T-helper 2 cell treated with Interferon-gamma antibody and Interleukin-4, amounts not matched to agents 5 μg/mL and 100 μg/mL, for 36 hours (primary cell): ENCODE measurements at regions not wholly inside any gene's neighbourhood (a gene's known extent, or its start where the extent isn't known, plus 50 kb on each side); places are given as distances from the start of the nearest gene placed in this dataset.
"Not testable (repeated sequence)": the region's sequence is repeated elsewhere in the genome, so short reads cannot be mapped to it uniquely, and the experiment has no call there.

Experiments used
- DNase-seq: peaks from one replicate; pipeline ENCODE4 v3.0.0; 2021; ENCODE audit warnings: low spot score
- H3K27ac Mint-ChIP-seq: one replicate; pipeline ENCODE4 v1.8.0; 2021; ENCODE audit warnings: mild to moderate bottlenecking, mixed read lengths
- H3K27me3 Mint-ChIP-seq: one replicate; pipeline ENCODE4 v1.8.0; 2021; ENCODE audit warnings: low read depth, mixed read lengths
- H3K36me3 Mint-ChIP-seq: one replicate; pipeline ENCODE4 v1.8.0; 2021; ENCODE audit warnings: low read depth, mixed read lengths
- H3K4me1 Mint-ChIP-seq: one replicate; pipeline ENCODE4 v1.8.0; 2021; ENCODE audit warnings: low read depth, mixed read lengths
- H3K4me3 Mint-ChIP-seq: one replicate; pipeline ENCODE4 v1.8.0; 2022; ENCODE audit warnings: mild to moderate bottlenecking, moderate library complexity, mixed read lengths
- H3K9me3 Mint-ChIP-seq: one replicate; pipeline ENCODE4 v1.8.0; 2021; ENCODE audit warnings: mixed read lengths

DNA sequence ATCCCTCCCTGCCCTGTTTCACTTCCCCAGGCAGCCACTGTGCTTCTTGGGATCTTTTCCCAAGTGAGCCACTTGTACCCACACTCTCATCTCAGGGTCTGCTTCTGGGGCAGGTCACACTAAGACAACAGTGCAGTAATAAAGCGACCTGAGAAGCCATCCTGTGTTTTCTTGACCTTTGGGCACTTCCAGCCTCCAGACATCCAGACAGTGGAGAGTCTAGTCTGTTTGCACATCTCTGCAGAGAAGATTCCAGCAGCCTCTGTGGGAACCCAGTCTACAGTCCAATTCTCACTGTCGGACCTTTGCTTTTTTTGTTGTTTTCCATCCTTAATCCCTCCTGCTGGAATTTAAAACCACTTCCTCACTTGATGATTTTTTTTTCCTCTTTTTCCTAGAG is 50.3 kb upstream of the ATP6AP2 start:
- Mint-ChIP-seq H3K27ac (no peak overlapping the region), H3K4me1 (no peaks in the 10 kb centered on the region), H3K4me3 (no peak overlapping the region), H3K27me3 (no peaks in the 10 kb centered on the region), H3K36me3 (no peaks in the 10 kb centered on the region), H3K9me3 (no peaks in the 10 kb centered on the region)
- no peak for DNase-seq

GRCh38 chrX:40527543-40527942 is 53.2 kb upstream of the ATP6AP2 start:
- Mint-ChIP-seq H3K36me3 (no peaks in the 10 kb centered on the region), H3K4me1 (no peaks in the 10 kb centered on the region), H3K27me3 (no peaks in the 10 kb centered on the region), H3K4me3 (no peak overlapping the region), H3K9me3 (no peaks in the 10 kb centered on the region), H3K27ac (no peak overlapping the region)
- DNase-seq, result no peak

DNA sequence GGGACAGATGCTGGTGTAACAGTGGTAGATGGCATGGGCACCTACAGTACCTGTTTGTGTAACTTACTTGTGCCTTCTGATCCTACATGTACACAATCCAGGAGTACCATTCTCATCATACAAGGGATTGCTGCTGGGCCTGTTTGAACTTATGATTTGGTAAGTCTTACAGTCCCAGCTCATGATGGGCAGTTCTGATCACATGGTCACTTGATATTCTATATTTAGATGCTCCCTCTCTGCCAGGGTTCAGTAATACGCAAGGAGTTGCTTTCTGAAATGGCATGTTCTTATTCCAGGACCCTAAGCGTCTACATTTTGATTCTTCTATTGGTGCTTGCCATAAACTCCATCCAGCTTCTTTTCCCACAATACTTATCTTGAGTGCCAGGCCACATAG is 54.4 kb upstream of the ATP6AP2 start:
- no peaks in the 10 kb centered on the region for H3K27me3 Mint-ChIP-seq
- H3K4me3 Mint-ChIP-seq, result no peak overlapping the region
- H3K27ac Mint-ChIP-seq, result no peak overlapping the region
- DNase-seq, result no peak
- no peaks in the 10 kb centered on the region for H3K4me1 Mint-ChIP-seq
- no peaks in the 10 kb centered on the region for H3K9me3 Mint-ChIP-seq
- H3K36me3 Mint-ChIP-seq, result no peaks in the 10 kb centered on the region

DNA sequence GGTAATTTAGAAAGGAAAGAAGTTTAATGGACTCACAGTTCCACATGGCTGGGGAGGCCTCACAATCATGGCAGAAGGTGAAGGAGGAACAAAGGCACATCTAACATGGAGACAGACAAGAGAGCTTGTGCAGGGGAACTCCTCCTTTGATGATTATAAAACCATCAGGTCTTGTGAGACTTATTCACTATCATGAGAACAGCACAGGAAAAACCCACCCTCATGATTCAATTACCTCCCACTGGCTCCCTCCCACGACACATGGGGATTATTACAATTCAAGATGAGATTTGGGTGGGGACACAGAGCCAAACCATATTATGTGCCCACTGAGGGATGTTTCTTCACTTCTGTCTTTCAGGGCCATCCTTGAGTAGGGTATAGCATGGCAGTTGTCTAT is 54.9 kb upstream of the ATP6AP2 start:
- H3K9me3 Mint-ChIP-seq, H3K4me1 Mint-ChIP-seq, H3K27me3 Mint-ChIP-seq, H3K27ac Mint-ChIP-seq, H3K36me3 Mint-ChIP-seq, H3K4me3 Mint-ChIP-seq, DNase-seq: not testable (repeated sequence)

DNA sequence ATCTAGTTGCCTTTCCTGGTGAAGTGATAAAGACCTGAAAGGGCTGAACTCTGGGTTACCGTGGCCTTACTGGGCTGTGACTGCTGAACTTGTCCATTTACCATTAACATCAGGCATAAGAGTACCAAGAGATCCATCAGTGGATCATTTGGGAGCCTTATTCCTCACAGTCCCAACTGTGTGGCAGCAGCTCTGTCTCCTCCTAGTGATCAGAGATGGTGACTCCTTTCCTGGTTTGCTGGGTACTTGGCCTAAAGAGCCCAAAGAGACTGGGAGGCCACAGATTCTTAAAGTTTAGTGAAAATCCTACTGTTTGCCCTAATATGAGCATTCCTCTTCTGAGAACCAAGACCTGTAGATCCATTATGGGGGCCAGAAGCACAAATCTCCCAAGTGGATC is 56.3 kb upstream of the ATP6AP2 start:
- H3K27ac Mint-ChIP-seq, result no peak overlapping the region
- DNase-seq, result no peak
- no peaks in the 10 kb centered on the region for H3K36me3 Mint-ChIP-seq
- H3K9me3 Mint-ChIP-seq, result no peaks in the 10 kb centered on the region
- H3K4me1 Mint-ChIP-seq, result no peaks in the 10 kb centered on the region
- no peaks in the 10 kb centered on the region for H3K27me3 Mint-ChIP-seq
- H3K4me3 Mint-ChIP-seq, result no peak overlapping the region

GRCh38 chrX:40523852-40524251 is 56.9 kb upstream of the ATP6AP2 start:
- Mint-ChIP-seq H3K27ac (no peak overlapping the region), H3K27me3 (no peaks in the 10 kb centered on the region), H3K9me3 (no peaks in the 10 kb centered on the region), H3K36me3 (no peaks in the 10 kb centered on the region), H3K4me3 (no peak overlapping the region), H3K4me1 (no peaks in the 10 kb centered on the region)
- DNase-seq, result no peak

DNA sequence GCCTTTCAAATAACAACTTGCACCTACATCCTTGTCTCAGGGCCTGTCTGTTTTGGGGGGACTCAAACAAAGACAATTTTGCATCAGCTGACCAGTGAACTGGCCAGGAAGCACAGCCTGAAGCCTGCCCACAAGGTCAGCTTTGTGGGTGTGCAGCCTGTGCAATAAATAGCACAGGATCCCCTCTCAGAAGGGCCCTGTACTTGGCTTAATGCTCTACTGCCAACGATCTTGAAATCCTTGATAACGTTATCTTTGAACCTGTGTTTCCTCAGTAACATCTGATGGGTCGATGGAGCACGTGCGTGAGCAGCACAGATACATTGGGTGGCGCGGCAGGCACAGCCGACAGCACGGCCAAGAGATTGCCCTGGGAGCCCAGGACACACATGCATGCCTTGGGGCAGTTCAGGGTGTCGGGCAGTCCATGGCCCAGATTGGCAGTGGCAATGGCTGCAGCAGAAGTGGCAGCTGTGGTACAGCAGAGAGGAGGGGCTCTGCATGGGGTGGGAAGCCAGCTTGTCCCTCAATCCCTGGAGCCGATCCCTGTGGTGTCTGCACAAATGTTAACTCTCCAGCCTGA is 58.8 kb upstream of the ATP6AP2 start:
- no peaks in the 10 kb centered on the region for H3K36me3 Mint-ChIP-seq
- H3K9me3 Mint-ChIP-seq, result no peaks in the 10 kb centered on the region
- H3K4me1 Mint-ChIP-seq, result no peaks in the 10 kb centered on the region
- H3K4me3 Mint-ChIP-seq, result no peak overlapping the region
- H3K27ac Mint-ChIP-seq, result no peak overlapping the region
- no peak for DNase-seq
- peaks cover 3% of the 10 kb centered on the region for H3K27me3 Mint-ChIP-seq

DNA sequence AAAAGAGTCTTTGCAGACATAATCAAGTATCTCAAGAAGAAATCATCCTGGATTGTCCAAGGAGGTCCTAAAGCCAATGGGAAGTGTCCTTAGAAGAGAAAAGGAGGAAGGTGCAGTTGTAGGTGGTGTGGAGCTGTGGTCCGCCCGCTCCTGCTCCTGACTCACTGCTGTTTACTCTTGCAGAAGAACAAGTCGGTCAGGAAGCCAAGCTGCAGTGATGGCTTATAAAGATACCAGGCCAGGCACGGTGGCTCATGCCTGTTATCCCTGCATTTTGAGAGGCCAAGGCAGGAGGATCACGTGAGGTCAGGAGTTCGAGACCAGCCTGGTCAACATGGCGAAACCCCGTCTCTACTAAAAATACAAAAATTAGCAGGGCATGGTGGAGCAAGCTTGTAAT is 66.4 kb upstream of the ATP6AP2 start:
- Mint-ChIP-seq H3K27me3 (peaks cover 3% of the 10 kb centered on the region), H3K27ac (no peak overlapping the region), H3K4me3 (no peak overlapping the region), H3K36me3 (no peaks in the 10 kb centered on the region), H3K4me1 (no peaks in the 10 kb centered on the region), H3K9me3 (no peaks in the 10 kb centered on the region)
- no peak for DNase-seq

DNA sequence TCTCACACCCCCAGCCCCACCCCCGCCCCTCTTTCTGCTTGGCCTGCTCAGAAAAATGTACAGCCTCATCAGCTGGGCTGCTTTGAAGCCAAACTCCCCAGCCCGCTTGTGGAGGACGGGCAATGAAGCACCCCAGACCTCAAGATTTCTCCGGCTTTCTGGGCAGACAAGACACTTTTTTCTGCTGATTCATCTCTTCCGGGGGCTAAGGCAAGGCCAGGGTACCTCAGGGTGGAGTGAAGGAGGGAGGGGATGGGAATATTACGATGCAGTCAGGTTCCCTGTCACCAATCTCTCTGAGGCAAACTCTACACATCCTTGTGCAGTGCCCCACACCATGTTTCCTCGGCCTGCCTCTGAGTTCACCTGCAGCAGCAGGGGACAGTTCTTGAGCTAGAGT is 66.9 kb upstream of the ATP6AP2 start:
- no peaks in the 10 kb centered on the region for H3K4me1 Mint-ChIP-seq
- H3K9me3 Mint-ChIP-seq, result no peaks in the 10 kb centered on the region
- DNase-seq, result no peak
- peaks cover 3% of the 10 kb centered on the region for H3K27me3 Mint-ChIP-seq
- H3K36me3 Mint-ChIP-seq, result no peaks in the 10 kb centered on the region
- H3K4me3 Mint-ChIP-seq, result no peak overlapping the region
- no peak overlapping the region for H3K27ac Mint-ChIP-seq

- H3K36me3 Mint-ChIP-seq, result no peaks in the 10 kb centered on the region
- H3K4me1 Mint-ChIP-seq, result no peaks in the 10 kb centered on the region
- DNase-seq, result no peak
- H3K27ac Mint-ChIP-seq, result no peak overlapping the region
- no peak overlapping the region for H3K4me3 Mint-ChIP-seq
- H3K9me3 Mint-ChIP-seq, result no peaks in the 10 kb centered on the region
- H3K27me3 Mint-ChIP-seq, result no peaks in the 10 kb centered on the region
Measured at GRCh38 chrX:40513012-40513411, 67.8 kb upstream of the ATP6AP2 start.

GRCh38 chrX:40511258-40511657 is 69.5 kb upstream of the ATP6AP2 start:
- Mint-ChIP-seq H3K27me3 (no peaks in the 10 kb centered on the region), H3K9me3 (no peaks in the 10 kb centered on the region), H3K27ac (no peak overlapping the region), H3K4me1 (no peaks in the 10 kb centered on the region), H3K36me3 (no peaks in the 10 kb centered on the region), H3K4me3 (no peak overlapping the region)
- no peak for DNase-seq

DNA sequence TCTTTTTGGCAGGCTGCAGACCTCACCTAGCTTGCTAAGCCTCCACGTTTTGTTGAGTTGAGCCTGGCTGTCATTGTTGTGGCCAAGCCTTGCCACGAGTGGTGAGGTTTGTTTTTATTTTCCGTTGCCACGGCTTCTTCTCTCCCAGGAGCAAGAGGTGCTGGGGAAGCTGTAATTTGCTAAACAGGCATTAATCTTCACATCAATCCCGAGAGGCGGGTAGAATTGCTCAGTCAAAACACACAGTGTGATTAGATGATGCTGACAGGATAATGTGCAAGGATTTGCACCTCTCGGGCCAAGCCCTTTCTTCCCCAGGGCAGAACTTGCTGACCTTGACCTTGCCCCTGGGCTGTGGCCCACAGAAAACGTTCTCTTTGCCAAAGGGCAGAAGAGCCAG is 72.2 kb upstream of the ATP6AP2 start:
- no peaks in the 10 kb centered on the region for H3K9me3 Mint-ChIP-seq
- no peaks in the 10 kb centered on the region for H3K4me1 Mint-ChIP-seq
- H3K27ac Mint-ChIP-seq, result no peak overlapping the region
- no peak for DNase-seq
- H3K36me3 Mint-ChIP-seq, result no peaks in the 10 kb centered on the region
- no peaks in the 10 kb centered on the region for H3K27me3 Mint-ChIP-seq
- no peak overlapping the region for H3K4me3 Mint-ChIP-seq

GRCh38 chrX:40506201-40506985 is 74.4 kb upstream of the ATP6AP2 start:
- Mint-ChIP-seq H3K36me3 (no peaks in the 10 kb centered on the region), H3K9me3 (no peaks in the 10 kb centered on the region), H3K4me3 (no peak overlapping the region), H3K27ac (no peak overlapping the region), H3K4me1 (no peaks in the 10 kb centered on the region), H3K27me3 (no peaks in the 10 kb centered on the region)
- no peak for DNase-seq

DNA sequence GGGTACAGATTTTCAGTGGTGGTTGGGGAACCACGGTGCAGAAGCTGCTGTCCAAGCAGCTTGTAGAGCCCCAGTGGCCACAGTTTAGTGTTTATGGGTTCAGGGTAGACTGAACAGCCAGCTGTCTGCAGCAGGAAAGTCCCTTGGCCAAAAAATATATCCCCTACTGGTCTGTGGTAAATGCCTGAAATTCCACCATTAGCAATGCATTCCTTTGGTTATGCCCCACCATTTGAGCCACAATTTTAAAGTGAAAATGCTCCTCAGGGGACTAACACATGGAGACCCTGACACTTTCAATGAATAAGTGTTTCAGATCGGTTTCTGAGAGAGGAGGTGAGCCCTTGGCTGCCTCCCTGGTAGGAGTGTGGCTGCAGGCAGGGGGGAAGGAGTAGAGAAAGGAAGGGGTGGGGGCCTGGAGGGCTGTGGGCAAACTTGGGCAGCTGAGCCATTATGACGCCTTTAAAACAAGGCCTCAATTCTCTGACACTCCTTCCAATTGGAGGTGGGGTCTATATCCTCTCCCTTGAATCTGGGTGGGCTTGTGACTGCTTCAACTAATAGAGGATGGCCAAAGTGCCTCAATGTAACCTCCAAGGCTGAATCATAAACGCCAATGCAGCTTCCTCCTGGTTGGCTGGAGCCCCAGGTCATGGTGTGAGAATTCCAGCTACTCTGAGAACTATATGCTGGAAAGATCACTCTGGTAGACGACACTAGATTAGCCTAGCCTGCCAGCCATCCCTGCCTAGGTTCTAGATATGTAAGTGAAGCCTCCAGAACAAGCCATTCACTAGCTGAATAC is 75.8 kb upstream of the ATP6AP2 start:
- Mint-ChIP-seq H3K4me3 (no peak overlapping the region), H3K27ac (no peak overlapping the region), H3K4me1 (no peaks in the 10 kb centered on the region), H3K9me3 (no peaks in the 10 kb centered on the region), H3K36me3 (no peaks in the 10 kb centered on the region), H3K27me3 (no peaks in the 10 kb centered on the region)
- DNase-seq, result no peak
